LNCaP clone FGC (cell line): ENCODE measurements at regions not wholly inside any gene's neighbourhood (a gene's known extent, or its start where the extent isn't known, plus 50 kb on each side); places are given as distances from the start of the nearest gene placed in this dataset.
"Not testable (repeated sequence)": the region's sequence is repeated elsewhere in the genome, so short reads cannot be mapped to it uniquely, and the experiment has no call there.

Experiments used
- DNase-seq: peaks from one replicate; pipeline ENCODE4 v3.0.0-alpha.2; 2011; ENCODE audit warnings: low read depth
- H3K4me3 ChIP-seq: 2 replicates; pipeline ENCODE4 v1.5.1; 2011; ENCODE audit warnings: mild to moderate bottlenecking, low read depth, low read length, control low read depth
- CTCF ChIP-seq: IDR thresholded peaks from 2 replicates; pipeline ENCODE4 v1.5.1; 2012; ENCODE audit warnings: mild to moderate bottlenecking; ENCODE audit not compliant: control insufficient read depth, insufficient read depth; ENCODE audit errors: extremely low read depth

- H3K4me3 ChIP-seq: no peak overlapping the region
- no peak for TF ChIP-seq CTCF
- DNase-seq: no peak
These were observed 598.3 kb upstream of the CAMK1G start for GRCh38 chr1:208985231-208985630.

GRCh38 chr1:208988811-208989222 is 594.7 kb upstream of the CAMK1G start:
- no peak for DNase-seq
- TF ChIP-seq CTCF: no peak
- H3K4me3 ChIP-seq: no peak overlapping the region; the same call in 1 of the 2 replicates

GRCh38 chr1:208990456-208990855 is 593.1 kb upstream of the CAMK1G start:
- no peak for TF ChIP-seq CTCF
- DNase-seq: no peak
- H3K4me3 ChIP-seq: no peak overlapping the region

- not testable (repeated sequence) for H3K4me3 ChIP-seq
These were observed 586.5 kb upstream of the CAMK1G start for GRCh38 chr1:208997053-208997452.

GRCh38 chr1:208997726-208998312 is 585.7 kb upstream of the CAMK1G start:
- DNase-seq: no peak
- H3K4me3 ChIP-seq: no peak overlapping the region
- no peak for TF ChIP-seq CTCF

More at GRCh38 chr1:208997053-208997452, 586.5 kb upstream of the CAMK1G start:
- DNase-seq: not testable (repeated sequence)

- DNase-seq: no peak
- H3K4me3 ChIP-seq: no peak overlapping the region
- no peak for TF ChIP-seq CTCF
These were observed 574.9 kb upstream of the CAMK1G start for GRCh38 chr1:209008586-209008985.

GRCh38 chr1:209010475-209011230 is 572.9 kb upstream of the CAMK1G start:
- H3K4me3 ChIP-seq: no peak overlapping the region
- no peak for TF ChIP-seq CTCF
- DNase-seq: no peak
